ENCODE measurements at regions not wholly inside any gene's neighbourhood (a gene's known extent, or its start where the extent isn't known, plus 50 kb on each side); places are given as distances from the start of the nearest gene placed in this dataset.
"Not testable (repeated sequence)": the region's sequence is repeated elsewhere in the genome, so short reads cannot be mapped to it uniquely, and the experiment has no call there.

DNA sequence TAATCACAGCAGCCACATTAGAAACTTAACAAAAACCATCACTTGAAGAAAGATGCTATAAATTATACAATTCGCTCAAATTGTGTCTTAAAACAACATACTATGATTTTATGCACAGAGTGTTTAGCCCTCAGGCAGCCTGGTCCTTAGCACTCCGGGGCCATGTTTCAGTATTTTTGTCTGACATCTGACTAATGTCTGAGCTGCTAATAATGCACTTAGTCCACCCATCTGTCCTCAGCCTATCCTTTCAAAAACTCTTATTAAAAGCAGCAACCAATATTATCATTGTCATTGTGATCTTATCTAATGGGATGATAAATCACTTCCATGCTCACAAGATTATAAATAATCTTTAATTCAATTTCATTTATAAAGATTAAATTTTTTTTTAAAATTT is 602.7 kb upstream of the FOXG1 start:
- no peak for DNase-seq

DNA sequence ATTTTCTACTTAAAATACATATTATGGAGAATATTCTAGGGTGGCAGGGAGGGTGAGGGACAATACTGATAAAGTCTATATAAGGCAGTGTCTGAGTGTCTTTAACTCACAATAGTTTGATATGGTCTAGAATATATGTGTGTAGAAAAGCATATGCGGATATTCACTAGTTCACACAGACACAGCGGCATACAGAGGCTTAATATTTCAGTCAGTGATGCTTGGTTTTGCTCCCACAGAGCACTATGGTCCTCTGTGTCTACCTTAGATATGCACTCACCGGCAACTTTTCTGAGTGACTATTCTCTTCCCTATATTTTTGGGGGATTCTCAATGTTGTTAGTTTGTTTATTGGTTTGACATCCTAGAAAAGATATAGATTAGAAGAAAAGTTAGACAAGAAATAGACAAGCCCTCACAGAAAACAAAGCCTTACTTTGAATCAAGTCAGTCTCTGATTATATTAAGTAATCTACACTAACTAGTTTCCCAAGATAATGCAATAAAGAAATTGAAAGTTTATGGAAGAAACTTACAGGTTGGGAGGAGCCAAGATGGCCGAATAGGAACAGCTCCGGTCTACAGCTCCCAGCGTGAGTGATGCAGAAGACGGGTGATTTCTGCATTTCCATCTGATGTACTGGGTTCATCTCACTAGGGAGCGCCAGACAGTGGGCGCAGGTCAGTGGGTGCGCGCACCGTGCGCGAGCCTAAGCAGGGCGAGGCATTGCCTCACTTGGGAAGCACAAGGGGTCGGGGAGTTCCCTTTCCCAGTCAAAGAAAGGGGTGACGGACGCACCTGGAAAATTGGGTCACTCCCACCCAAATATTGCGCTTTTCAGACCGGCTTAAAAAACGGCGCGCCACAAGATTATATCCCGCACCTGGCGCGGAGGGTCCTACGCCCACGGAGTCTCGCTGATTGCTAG is 578.4 kb upstream of the FOXG1 start:
- DNase-seq: not testable (repeated sequence)

DNA sequence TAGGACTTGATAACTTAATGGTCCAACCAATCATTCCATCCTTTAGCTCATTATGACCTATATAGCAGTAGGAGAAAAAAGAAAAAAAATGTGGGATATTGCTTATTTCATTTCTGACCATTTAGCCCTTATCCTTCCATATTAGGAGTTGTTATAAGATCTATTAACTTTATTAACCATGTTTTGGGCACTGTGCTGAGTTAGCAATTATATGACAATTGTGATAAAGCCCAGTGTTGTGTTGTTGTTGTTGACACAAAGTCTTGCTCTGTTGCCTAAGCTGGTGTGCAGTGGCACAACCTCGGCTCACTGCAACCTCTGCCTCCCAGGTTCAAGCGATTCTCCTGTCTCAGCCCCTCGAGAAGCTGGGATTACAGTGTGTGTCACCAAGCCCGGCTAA is 569.7 kb upstream of the FOXG1 start:
- DNase-seq: no peak

DNA sequence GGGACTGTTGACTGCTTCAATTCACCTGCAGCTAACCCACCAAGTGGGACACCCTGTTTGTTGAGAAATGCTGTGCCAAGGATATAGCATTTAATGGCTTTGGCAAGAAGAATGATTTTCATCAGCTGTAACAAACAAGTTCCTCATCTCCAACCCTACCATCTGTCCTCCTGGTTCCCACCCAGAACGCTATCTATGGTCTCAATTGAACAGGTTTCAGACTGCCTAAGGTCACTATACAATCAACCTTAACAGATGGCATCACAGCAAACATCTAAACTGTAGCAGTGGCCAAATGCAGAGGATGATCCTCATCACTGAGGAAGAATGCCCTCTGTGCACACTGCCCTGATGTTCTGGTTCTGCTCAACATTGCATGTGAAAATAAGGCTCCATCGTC is 546.2 kb upstream of the FOXG1 start:
- no peak for DNase-seq

DNA sequence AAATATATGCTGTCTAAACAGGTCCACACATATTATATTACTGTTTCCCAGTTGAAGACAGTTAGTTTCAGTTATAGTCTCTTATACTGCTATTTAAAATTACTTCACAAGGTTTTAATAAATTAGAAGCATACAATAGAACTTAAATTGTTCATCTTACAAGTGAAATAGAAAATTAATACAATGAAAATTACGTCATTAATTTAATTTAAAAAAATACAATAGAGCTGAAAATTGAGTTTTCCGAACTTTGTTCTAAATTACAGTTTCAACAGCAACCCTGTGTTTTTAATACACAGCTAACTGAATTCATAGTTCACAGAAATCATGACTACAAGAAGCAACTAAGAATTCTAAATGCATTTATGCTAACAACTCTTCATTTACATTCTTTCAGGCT is 525.7 kb upstream of the FOXG1 start:
- no peak for DNase-seq

DNA sequence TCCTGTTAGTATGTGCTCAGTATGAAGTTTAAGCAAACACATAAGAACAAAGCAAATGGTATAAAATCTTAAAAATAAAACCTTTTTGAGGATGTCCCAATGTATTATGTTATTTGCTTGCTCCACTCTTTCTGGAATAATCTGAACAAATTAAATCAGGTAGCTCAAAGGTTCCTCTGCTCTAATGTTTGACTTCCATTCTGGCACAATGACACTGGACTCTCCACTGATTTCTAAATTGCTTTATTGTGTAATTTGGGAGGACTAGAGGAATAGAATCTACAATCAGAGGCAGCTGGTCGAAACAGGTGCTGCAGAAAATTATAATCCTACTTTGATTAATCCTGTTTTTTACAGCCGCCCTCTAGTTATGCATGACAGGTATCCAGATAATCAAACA is 523.7 kb upstream of the FOXG1 start:
- no peak for DNase-seq

DNA sequence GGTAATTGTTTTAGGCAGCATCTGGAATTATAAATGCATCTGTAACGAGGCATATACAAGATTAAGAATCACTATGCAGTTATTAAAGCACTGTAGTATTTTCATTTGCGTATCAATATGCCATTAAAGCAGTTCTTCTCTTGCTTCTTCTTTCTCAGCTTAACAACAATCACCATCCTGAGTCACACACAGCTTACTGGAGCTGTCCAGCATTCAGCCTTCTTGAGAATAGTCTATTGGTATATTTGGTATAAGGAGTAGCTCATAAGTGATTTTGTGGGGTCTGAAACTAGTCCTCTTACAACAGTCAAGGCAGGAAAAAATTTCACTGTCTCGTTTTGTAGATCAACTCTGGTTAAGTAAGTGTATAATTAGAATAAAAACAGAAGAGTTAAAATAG is 523.0 kb upstream of the FOXG1 start:
- no peak for DNase-seq

DNA sequence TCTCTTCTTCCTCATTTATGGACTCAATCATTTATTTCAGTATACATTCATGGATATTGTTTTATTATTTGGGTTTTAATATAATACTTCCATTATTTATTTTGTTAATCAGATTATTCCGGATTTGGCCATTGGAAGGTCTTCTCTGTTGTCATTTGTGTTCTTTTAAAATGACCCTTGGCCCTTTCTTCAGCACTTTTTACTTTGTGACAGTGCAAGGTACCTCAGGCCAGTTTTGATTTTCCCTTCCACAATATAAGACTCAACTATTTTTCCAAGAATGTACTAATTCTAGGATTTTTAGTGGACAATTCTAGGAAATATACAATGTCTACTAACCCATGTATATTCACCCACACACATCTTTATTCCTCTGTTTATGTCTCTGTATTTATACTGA is 521.4 kb upstream of the FOXG1 start:
- DNase-seq: no peak

DNA sequence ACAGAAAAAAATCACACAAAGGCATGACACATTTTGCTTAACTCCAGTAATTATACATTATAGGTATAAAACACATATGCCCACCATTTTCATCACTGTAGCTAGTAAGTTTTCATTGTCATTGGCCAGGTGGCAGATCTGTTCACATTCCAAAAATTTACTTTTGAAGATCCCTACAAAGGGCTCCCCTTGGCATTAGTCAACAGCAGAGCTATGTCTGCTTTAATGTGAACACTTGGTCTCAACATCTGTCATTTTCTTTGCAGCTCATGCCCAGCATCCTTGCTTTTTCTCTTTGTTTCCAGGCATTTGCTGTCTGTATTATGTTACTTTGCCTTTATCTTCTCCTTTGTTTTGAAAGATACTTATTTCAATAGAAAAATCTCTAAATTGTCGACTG is 519.1 kb upstream of the FOXG1 start:
- DNase-seq: no peak

DNA sequence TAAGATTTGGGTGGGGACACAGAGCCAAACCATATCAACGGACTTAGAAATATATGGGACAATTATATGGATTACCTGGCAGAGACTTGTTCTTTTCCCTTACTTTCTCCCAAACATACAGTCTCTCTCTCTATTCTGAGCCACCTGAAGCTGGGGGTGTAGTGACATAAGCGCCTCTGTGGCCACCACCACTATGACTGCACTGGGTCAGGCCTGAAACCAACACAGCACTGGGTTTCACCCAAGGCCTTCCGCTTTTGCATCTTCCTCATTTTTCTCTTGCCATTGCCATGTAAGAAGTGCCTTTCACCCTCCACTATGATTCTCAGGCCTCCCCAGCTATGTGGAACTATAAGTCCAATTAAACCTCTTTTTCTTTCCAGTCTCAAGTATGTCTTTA is 514.5 kb upstream of the FOXG1 start:
- DNase-seq: not testable (repeated sequence)

DNA sequence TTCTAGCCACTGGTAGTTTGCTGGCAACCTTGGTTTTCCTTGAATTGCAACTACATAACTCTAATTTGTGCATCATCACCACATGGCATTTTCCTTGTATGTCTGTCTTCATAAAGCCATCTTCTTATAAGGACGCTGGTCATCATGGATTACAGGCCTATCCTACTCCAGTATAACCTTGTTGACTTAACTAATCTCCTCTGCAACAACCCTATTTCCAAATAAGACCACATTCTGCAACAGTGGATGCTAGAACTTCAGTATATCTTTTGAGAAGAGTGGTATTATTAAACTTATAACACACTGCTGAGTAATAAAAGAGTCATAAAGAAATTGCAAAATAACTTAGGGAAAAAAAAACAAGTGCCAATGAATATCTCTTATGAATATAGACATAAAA is 511.8 kb upstream of the FOXG1 start:
- DNase-seq: no peak

DNA sequence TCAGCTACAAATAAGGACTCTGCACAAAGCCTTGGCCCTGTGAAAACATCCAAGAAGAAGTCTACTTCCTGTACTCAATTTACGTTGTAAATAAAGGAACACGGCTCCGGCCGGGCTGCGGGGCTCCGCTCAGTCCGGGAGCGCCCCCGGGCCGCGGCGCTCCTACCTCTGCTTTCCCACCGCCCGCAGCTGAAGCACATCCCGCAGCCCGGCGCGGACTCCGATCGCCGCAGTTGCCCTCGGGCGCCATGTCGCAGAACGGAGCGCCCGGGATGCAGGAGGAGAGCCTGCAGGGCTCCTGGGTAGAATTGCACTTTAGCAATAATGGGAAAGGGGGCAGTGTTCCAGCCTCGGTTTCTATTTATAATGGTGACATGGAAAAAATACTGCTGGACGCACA is 502.3 kb upstream of the FOXG1 start:
- DNase-seq: peak in 1 of 58 donors; percentile 1

DNA sequence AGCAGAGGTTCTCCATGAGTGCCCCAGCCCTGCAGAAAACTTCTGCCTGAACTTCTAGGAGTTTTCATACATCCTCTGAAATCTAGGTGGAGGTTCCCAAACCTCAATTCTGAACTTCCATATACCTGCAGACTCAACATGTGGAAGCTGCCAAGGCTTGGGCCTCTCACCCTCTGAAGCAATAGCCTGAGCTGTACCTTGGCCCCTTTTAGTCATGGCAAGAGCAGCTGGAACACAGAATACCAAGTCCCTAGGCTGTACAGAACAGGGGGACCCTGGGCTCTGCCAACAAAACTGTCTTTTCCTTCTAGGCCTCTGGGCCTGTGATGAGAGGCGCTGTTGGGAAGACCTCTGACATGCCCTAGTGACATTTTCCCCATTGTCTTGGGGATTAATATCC is 494.3 kb upstream of the FOXG1 start:
- DNase-seq: no peak

DNA sequence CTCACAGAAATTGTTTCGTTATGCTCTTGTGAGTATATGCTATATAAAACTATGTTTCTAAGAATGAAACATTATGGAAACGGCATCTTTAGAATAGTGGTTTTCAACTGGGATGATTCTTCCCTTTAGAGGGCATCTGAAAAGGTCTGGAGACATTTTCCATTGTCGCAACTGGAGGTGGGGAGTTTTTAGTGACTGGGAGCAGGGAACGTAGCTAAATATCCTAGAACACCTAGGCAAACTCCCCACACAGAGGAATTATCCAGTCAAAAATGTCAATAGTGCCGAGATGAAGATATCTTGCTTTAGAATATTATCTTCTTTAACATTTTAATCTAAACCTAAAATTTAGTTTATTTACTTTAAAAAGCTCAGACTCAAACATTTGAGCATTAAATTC is 486.1 kb upstream of the FOXG1 start:
- DNase-seq: no peak

DNA sequence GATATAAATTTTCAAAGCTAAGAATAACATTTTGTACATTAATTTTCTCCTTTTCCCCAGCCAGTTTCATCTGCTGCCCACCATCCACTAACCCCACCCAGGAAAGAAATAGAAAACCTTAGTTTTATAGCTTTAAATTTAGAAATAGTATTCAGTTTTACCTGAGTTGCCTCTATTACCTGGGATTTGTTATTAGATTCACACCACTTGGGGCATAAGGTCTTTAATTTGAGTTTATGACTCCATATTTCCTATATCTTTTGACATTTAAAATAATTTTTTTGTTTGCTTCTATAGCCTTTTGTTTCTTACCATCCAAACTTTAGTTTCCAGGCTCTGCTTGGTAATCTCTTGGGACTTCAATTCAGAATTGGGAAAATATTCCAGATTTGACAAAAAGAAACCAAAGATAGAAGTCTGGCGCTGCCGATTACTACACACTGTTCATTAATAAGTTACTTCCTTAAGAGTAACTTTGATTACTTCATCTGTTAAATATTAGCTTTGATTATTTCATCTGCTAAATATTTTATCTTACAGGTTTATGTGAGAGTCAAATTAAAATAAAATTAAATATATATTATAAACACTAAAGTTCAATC is 485.5 kb upstream of the FOXG1 start:
- no peak for DNase-seq

DNA sequence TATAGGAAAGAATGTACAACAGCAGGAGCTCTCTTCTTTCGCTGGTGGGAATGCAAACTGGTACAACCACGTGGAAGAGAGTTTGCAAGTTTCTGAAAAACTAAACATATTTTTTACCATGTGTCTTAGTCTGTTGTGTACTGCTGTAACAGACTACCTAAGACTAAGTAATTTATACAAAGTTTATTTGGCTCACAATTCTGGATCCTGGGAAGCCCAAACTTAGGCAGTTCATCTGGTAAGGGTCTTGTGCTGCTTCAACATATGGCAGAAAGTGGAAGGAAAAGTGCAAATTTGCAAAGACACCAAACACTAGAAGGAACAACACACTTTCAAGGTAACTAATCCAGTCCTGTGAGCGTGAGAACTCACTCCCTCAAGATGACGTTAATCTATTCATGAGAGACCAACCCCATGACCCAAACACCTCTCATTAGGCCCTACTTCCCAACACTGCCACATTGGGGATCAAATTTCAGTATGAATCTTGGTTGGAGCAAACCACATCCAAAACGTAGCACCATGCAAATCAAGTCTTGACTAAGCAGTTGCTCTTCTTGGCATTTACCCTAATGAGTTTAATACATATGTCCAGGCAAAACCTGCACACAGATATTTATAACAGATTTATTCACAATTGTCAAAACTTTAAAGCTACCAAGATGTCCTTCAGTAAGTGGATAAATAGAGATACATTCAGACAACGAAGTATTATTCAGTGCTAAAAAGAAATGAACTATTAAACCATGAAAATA is 481.9 kb upstream of the FOXG1 start:
- DNase-seq: no peak

DNA sequence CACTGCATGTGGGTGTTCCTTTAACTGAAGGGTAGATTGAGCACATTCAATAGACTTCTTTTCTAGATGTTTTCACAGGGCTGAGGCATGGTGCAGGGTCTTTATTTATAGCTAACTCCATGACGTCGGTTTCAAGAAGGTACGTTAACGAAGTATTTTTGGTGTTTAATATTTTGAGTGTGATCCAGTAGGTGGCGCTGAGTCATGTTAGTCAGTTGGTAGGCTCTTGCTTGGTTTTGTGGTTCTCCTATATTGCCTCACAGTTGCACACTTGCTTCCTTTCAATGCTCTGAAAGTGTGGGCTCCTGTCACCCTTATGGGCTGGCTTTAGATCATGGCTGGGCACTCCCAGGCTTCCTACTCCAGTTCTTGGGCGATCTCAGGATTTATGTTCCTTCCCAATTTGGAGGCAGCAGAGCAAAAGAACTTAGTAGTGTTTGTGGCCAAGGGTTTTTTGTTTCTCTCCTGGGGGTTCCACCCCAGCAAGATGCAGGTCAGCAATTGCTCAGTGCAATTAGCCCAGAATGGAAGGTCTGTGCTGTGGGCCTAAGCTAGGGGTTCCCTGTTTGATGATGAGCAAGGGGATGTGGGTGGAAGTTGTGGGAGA is 471.6 kb upstream of the FOXG1 start:
- DNase-seq: no peak

DNA sequence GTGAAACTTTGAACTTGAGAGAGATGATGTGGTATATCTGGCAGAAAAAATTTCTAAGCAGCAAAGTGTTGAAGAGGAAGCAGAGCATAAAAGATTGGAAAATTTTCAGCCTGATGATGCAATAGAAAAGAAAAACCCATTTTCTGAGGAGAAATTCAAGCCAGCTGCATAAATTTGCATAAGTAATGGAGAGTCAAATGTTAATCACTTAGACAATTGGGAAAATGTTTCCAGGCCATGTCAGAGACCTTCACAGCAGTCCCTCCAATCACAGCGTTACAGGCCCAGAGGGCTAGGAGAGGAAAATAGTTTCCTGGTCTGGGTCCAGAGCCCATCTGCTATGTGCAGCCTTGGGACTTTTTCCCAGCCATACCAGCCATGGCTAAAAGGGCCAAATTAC is 469.0 kb upstream of the FOXG1 start:
- peak in 1 of 58 donors; percentile 4 for DNase-seq

DNA sequence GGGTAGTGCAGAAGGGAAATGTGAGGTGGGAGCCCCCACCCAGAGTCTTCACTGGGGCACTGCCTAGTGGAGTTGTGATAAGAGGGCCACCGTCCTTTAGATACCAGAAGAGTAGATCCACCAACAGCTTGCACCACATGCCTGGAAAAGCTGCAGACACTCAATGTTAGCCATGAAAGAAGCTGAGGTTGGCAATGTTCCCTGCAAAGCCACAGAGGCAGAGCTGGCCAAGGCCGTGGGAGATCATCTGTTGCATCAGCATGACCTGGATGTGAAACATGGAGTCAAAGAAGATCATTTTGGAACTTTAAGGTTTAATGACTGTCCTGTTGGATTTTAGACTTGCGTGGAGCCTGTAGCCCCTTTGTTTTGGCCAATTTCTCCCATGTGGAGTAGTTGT is 468.4 kb upstream of the FOXG1 start:
- DNase-seq: no peak

DNA sequence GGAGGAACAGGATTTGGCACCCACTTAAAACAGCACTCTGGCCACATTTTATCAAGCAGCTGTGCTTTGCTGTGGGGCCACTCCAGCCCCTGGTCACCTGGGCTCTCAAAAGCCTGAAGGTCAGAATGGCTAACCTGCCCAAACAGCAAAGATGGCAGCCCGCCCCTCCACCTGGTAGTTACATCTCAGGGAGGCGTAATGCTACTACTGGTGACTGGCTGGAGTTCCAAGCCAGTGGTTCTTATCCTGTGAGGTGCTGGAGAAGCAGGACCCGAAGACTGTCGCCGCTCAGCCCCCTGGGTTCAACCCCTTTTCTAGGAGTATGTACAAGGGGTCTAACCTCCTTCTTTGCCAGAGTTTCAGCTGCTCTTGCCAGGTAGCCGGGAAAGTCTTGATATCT is 467.4 kb upstream of the FOXG1 start:
- no peak for DNase-seq

DNA sequence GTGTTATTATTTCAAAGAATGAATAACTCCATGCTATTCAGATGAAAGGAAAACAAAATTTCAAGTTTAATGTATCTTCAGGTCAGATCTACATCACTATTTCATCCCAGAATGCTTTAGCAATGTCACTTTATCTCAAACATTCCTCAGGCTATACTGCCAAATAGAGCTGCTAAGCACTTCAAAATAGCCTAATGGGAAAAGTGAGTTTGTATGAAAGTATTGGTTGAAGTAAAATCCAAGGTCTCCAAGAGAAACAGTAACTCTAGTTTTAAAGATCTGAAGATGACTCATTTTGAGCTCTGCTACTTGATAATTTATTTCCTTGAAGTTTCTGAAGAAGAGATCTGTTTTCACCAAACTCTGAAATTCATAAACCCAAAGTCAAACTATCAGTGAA is 466.2 kb upstream of the FOXG1 start:
- no peak for DNase-seq

DNA sequence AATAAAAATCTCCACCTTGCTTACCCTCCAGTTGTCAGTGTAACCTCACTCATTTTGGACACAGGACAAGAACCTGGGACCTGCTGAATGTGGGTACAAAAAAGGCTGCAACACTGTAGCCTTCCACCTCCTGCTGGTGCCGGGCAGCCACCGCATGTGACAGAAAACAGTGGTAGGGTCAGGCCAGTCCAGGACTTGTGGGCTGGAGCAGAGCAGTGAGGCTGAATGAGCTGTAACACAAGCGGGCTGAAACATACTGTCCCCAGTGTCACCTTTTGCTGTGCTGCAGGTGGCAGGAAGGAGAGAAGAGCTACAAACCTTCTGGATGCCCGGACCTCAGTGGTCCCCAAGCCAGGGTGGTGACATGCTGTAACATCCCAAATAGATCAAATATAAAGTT is 465.4 kb upstream of the FOXG1 start:
- DNase-seq: no peak

All from anterior cingulate cortex (tissue), 58 donors.